Loucy (cell line): ENCODE measurements at regions not wholly inside any gene's neighbourhood (a gene's known extent, or its start where the extent isn't known, plus 50 kb on each side); places are given as distances from the start of the nearest gene placed in this dataset.
"Not testable (repeated sequence)": the region's sequence is repeated elsewhere in the genome, so short reads cannot be mapped to it uniquely, and the experiment has no call there.

Experiments
- H2AFZ ChIP-seq: fragments of 200-600 bp; sonication (generic); 2 replicates; pipeline ENCODE4 v1.6.0; 2016; ENCODE audit warnings: antibody characterized with exemption, mild to moderate bottlenecking, low read length, moderate library complexity
- H3F3A ChIP-seq: fragments of 200-600 bp; 2 replicates; pipeline ENCODE4 v1.6.0; 2016; ENCODE audit warnings: antibody characterized with exemption, low read depth, mild to moderate bottlenecking
- H3K27me3 ChIP-seq: fragments of 200-600 bp; sonication (generic); 2 replicates; pipeline ENCODE4 v1.6.1; 2014; ENCODE audit warnings: low read length, mild to moderate bottlenecking; ENCODE audit not compliant: insufficient read depth, poor library complexity, severe bottlenecking
- H3K36me3 ChIP-seq: fragments of 200-600 bp; sonication (generic); 2 replicates; pipeline ENCODE4 v1.6.1; 2016; ENCODE audit warnings: low read length; ENCODE audit not compliant: insufficient read depth
- H3K4me1 ChIP-seq: fragments of 200-600 bp; sonication (generic); 2 replicates; pipeline ENCODE4 v1.5.1; 2014; ENCODE audit warnings: low read length, mild to moderate bottlenecking; ENCODE audit not compliant: insufficient read depth, poor library complexity, severe bottlenecking
- H3K4me2 ChIP-seq: fragments of 200-600 bp; sonication (generic); 2 replicates; pipeline ENCODE4 v1.6.0; 2014; ENCODE audit warnings: antibody characterized with exemption, low read length, low read depth, mild to moderate bottlenecking; ENCODE audit not compliant: poor library complexity, severe bottlenecking
- H3K4me3 ChIP-seq: fragments of 200-600 bp; sonication (generic); 2 replicates; pipeline ENCODE4 v1.5.1; 2014; ENCODE audit warnings: low read length, mild to moderate bottlenecking, mixed read lengths; ENCODE audit not compliant: poor library complexity, severe bottlenecking
- H3K79me2 ChIP-seq: fragments of 200-600 bp; sonication (generic); 2 replicates; pipeline ENCODE4 v1.6.1; 2014; ENCODE audit warnings: low read length; ENCODE audit not compliant: insufficient read depth
- H3K9ac ChIP-seq: fragments of 200-600 bp; sonication (generic); 2 replicates; pipeline ENCODE4 v1.6.0; 2014; ENCODE audit warnings: mild to moderate bottlenecking, low read depth, low read length, moderate library complexity; ENCODE audit not compliant: poor library complexity, severe bottlenecking
- H3K9me2 ChIP-seq: fragments of 200-600 bp; sonication (generic); replicated peaks from 2 replicates; pipeline ENCODE4 v1.6.1; 2016; ENCODE audit warnings: low read depth, low read length, mixed read lengths
- H3K9me3 ChIP-seq: fragments of 200-600 bp; sonication (generic); 2 replicates; pipeline ENCODE4 v1.6.1; 2014; ENCODE audit warnings: mild to moderate bottlenecking, antibody characterized with exemption, low read length, low read depth; ENCODE audit not compliant: insufficient read depth
- H4K20me1 ChIP-seq: fragments of 200-600 bp; sonication (generic); 2 replicates; pipeline ENCODE4 v1.6.0; 2014; ENCODE audit warnings: antibody characterized with exemption, low read length, mild to moderate bottlenecking; ENCODE audit not compliant: insufficient read depth, poor library complexity, severe bottlenecking
- EZH2phosphoT487 ChIP-seq: fragments of 200-600 bp; IDR thresholded peaks from 2 replicates; pipeline ENCODE4 v1.6.1; 2018; ENCODE audit warnings: antibody characterized with exemption, mild to moderate bottlenecking, moderate library complexity, borderline replicate concordance
- TF ChIP-seq, protein P1 (sequence below): fragments of 200-600 bp; sonication (generic); conservative IDR thresholded peaks from 2 replicates; pipeline ENCODE4 v1.5.1; 2014; ENCODE audit warnings: mild to moderate bottlenecking, antibody characterized with exemption, low read length

DNA sequence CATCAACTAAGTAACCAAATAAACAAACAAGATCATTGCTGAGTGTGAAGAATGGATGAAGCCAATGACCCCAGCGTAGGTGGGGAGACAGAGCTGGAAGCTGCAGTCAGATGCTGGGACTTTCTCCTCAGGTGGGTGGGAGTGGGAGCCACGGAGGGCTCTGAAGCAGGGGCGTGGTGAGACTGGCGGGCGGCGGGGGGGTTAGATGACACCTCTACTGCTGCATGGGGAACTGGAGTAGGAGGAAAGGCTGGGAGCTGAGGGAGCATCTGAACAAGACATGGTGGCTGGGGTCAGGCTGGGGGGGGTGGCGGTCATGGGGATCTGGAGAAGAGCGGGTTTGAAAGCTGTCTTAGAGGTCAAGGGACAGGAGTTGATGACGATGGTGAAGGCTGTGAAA is 193.8 kb downstream of the C9orf50 start:
- Histone ChIP-seq H3K9ac (no peak overlapping the region), H3K4me3 (no peak overlapping the region), H3K4me2 (no peak overlapping the region), H3K4me1 (no peaks in the 10 kb centered on the region), H3K79me2 (no peaks in the 10 kb centered on the region), H3K27me3 (no peaks in the 10 kb centered on the region), H3F3A (no peaks in the 10 kb centered on the region), H4K20me1 (no peaks in the 10 kb centered on the region), H2AFZ (no peak overlapping the region), H3K9me3 (no peaks in the 10 kb centered on the region), H3K9me2 (no peaks in the 10 kb centered on the region), H3K36me3 (no peaks in the 10 kb centered on the region)
- TF ChIP-seq, protein P1, sequence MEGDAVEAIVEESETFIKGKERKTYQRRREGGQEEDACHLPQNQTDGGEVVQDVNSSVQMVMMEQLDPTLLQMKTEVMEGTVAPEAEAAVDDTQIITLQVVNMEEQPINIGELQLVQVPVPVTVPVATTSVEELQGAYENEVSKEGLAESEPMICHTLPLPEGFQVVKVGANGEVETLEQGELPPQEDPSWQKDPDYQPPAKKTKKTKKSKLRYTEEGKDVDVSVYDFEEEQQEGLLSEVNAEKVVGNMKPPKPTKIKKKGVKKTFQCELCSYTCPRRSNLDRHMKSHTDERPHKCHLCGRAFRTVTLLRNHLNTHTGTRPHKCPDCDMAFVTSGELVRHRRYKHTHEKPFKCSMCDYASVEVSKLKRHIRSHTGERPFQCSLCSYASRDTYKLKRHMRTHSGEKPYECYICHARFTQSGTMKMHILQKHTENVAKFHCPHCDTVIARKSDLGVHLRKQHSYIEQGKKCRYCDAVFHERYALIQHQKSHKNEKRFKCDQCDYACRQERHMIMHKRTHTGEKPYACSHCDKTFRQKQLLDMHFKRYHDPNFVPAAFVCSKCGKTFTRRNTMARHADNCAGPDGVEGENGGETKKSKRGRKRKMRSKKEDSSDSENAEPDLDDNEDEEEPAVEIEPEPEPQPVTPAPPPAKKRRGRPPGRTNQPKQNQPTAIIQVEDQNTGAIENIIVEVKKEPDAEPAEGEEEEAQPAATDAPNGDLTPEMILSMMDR: no peak
- TF ChIP-seq EZH2phosphoT487: no peak

DNA sequence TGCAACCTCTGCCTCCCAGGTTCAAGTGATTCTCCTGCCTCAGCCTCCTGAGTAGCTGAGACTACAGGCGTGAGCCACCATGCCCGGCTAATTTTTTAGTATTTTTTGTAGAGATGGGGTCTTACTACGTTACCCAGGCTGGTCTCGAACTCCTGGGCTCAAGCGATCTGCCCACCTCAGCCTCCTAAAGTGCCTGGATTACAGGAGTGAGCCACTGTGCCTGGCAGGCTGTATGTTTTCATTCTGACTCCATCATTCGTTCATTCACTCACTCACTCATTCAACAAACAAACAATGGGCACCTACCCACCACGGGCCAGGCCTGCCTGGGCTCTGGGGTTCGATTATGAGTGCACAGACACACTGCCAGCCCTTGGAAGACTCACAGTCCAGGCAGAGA is 197.1 kb downstream of the C9orf50 start:
- not testable (repeated sequence) for H3K4me1 ChIP-seq, H3K79me2 ChIP-seq, H3K4me2 ChIP-seq, H3K9me2 ChIP-seq, H2AFZ ChIP-seq, H3K27me3 ChIP-seq, H3K36me3 ChIP-seq, H3K9ac ChIP-seq, H4K20me1 ChIP-seq, H3K9me3 ChIP-seq, H3K4me3 ChIP-seq, H3F3A ChIP-seq

DNA sequence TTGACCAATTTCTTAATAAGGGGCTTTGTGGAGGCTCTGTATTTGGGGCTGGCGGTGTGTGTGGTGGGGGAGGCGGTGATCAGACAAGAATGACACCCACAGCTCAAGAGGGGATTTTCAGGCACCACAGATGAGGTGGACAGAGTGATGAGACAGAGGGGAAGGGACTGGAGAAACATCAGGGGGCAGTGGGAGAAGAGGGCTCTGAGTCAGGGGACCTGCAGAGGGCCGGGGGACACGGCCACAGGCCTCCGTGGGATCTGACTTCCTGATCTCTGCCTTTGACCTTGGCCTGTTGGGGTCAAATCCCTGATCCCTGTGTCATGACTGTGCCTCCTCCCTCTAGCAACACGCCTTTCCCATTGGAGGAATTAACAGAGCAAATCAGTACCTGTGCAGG is 197.7 kb downstream of the C9orf50 start:
- Histone ChIP-seq H3K4me2 (no peak overlapping the region), H3K27me3 (no peaks in the 10 kb centered on the region)
- TF ChIP-seq EZH2phosphoT487: no peak
- TF ChIP-seq, protein P1: no peak

DNA sequence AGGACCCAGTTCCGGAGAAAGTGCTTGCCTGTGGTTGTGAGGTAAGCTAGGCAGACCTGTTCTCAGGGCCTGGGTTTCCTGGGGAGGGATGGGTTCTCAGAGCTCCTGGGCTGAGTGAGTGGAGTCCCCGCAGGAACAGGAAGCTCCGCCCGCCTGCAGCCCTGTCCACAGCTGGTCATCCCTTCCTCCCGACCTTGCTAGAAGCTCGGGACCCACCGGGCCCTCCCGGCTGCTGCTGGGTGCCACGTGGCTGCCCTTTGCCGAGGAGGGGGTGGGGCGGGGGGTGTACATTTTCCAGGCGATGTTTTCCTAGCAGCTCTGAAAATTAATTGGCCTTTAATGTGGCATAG is 198.1 kb downstream of the C9orf50 start:
- Histone ChIP-seq H2AFZ (no peak overlapping the region), H3K9ac (no peak overlapping the region)

More for the DNA sequence above, 197.7 kb downstream of the C9orf50 start:
- Histone ChIP-seq H4K20me1 (no peaks in the 10 kb centered on the region), H3K4me1 (no peaks in the 10 kb centered on the region), H3K9me2 (no peaks in the 10 kb centered on the region), H3K4me3 (no peak overlapping the region), H3K79me2 (no peaks in the 10 kb centered on the region), H3F3A (no peaks in the 10 kb centered on the region), H2AFZ (no peak overlapping the region), H3K36me3 (no peaks in the 10 kb centered on the region), H3K9me3 (no peaks in the 10 kb centered on the region), H3K9ac (no peak overlapping the region)

More for the DNA sequence above, 198.1 kb downstream of the C9orf50 start:
- no peaks in the 10 kb centered on the region for H3K79me2 ChIP-seq
- no peaks in the 10 kb centered on the region for H3F3A ChIP-seq
- H3K9me2 ChIP-seq: no peaks in the 10 kb centered on the region
- H3K27me3 ChIP-seq: no peaks in the 10 kb centered on the region
- no peaks in the 10 kb centered on the region for H4K20me1 ChIP-seq
- H3K36me3 ChIP-seq: no peaks in the 10 kb centered on the region
- TF ChIP-seq, protein P1: no peak
- no peak for TF ChIP-seq EZH2phosphoT487
- H3K4me3 ChIP-seq: no peak overlapping the region
- H3K4me2 ChIP-seq: no peak overlapping the region
- H3K4me1 ChIP-seq: no peaks in the 10 kb centered on the region
- H3K9me3 ChIP-seq: no peaks in the 10 kb centered on the region
